ENCODE measurements at regions not wholly inside any gene's neighbourhood (a gene's known extent, or its start where the extent isn't known, plus 50 kb on each side); places are given as distances from the start of the nearest gene placed in this dataset.

- TF ChIP-seq GTF2B (IDR thresholded peaks at IDR 0.05; ENCODE audit: extremely low read depth, insufficient read length) = no peak
- no peak for TF ChIP-seq ZBTB7A (IDR thresholded peaks at IDR 0.05; ENCODE audit: borderline replicate concordance, control insufficient read depth, low read depth, low read length)
- TF ChIP-seq FOSL1 (tag; conservative IDR thresholded peaks at IDR 0.05) = no peak
- TF ChIP-seq NFE2L1 (tag; IDR thresholded peaks at IDR 0.05; ENCODE audit: borderline replicate concordance, low read depth) = no peak
These were observed 214.0 kb downstream of the TRPC6 start for GRCh38 chr11:101369835-101370234.
